Fibroblast of mammary gland (primary cell): ENCODE measurements at regions not wholly inside any gene's neighbourhood (a gene's known extent, or its start where the extent isn't known, plus 50 kb on each side); places are given as distances from the start of the nearest gene placed in this dataset.

Experiments used
- DNase-seq: peaks from one replicate; pipeline ENCODE4 v3.0.0-alpha.2; 2010; ENCODE audit warnings: low read depth
- H3K4me3 ChIP-seq: 2 replicates; pipeline ENCODE4 v1.5.1; 2011; ENCODE audit warnings: low read depth, mild to moderate bottlenecking, low read length, moderate library complexity; ENCODE audit not compliant: control insufficient read depth
- CTCF ChIP-seq: conservative IDR thresholded peaks from 2 replicates; pipeline ENCODE4 v1.5.1; 2011; ENCODE audit warnings: low read depth, low read length, inconsistent platforms; ENCODE audit not compliant: control insufficient read depth, insufficient read depth

- DNase-seq: no peak
Observed at GRCh38 chr1:200474633-200475032, 64.8 kb upstream of the ZNF281 start.

GRCh38 chr1:200473698-200474371, 64.0 kb upstream of the ZNF281 start:
- no peak for TF ChIP-seq CTCF
- no peak overlapping the region for H3K4me3 ChIP-seq
- DNase-seq: peak; percentile 63

More at GRCh38 chr1:200474633-200475032, 64.8 kb upstream of the ZNF281 start:
- TF ChIP-seq CTCF: no peak
- no peak overlapping the region for H3K4me3 ChIP-seq

- no peak overlapping the region for H3K4me3 ChIP-seq
- TF ChIP-seq CTCF: no peak
- DNase-seq: no peak
Observed at GRCh38 chr1:200471739-200472138, 61.9 kb upstream of the ZNF281 start.

- TF ChIP-seq CTCF: no peak
- no peak overlapping the region for H3K4me3 ChIP-seq
- peak; percentile 37 for DNase-seq
Observed at GRCh38 chr1:200468264-200469001, 58.6 kb upstream of the ZNF281 start.

- TF ChIP-seq CTCF: no peak
- no peak for DNase-seq
- H3K4me3 ChIP-seq: no peak overlapping the region
Observed at GRCh38 chr1:200464784-200465400, 55.1 kb upstream of the ZNF281 start.
